Astrocyte of the cerebellum (primary cell): ENCODE measurements at regions not wholly inside any gene's neighbourhood (a gene's known extent, or its start where the extent isn't known, plus 50 kb on each side); places are given as distances from the start of the nearest gene placed in this dataset.
"Not testable (repeated sequence)": the region's sequence is repeated elsewhere in the genome, so short reads cannot be mapped to it uniquely, and the experiment has no call there.

Source experiments
- DNase-seq: peaks from one replicate; pipeline ENCODE4 v3.0.0-alpha.2; 2011; ENCODE audit warnings: low read depth
- H3K4me3 ChIP-seq: 2 replicates; pipeline ENCODE4 v1.5.1; 2011; ENCODE audit warnings: mild to moderate bottlenecking, low read depth, low read length, moderate library complexity
- in situ Hi-C: cut with HindIII; loops from 2 replicates; pipeline ENCODE4 v1.10.0; 2017; ENCODE audit warnings: low sequenced_read_pairs
- TF ChIP-seq, protein P1 (sequence below): IDR thresholded peaks from 2 replicates; pipeline ENCODE4 v1.5.1; 2012; ENCODE audit warnings: low read length, low read depth, moderate library complexity, mild to moderate bottlenecking; ENCODE audit errors: missing control alignments

DNA sequence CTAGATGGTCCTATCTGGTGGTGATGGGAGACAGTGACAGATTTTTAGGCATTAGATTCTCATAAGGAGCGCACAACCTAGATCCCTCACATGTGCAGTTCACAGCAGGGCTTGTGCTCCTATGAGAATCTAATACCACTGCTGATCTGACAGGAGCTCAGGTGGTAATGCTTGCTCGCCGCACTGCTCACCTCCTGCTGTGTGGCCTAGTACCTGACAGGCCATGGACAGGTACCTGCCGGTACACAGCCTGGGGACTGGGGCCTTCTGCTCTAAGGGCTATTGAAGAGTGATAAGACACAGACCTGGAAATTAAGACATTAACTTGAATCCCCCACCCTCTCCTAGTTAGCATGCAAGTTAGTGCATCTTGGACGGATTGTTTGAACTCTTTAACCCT is 64.4 kb downstream of the KLRB1 start:
- H3K4me3 ChIP-seq, in situ Hi-C loops, DNase-seq: not testable (repeated sequence)

DNA sequence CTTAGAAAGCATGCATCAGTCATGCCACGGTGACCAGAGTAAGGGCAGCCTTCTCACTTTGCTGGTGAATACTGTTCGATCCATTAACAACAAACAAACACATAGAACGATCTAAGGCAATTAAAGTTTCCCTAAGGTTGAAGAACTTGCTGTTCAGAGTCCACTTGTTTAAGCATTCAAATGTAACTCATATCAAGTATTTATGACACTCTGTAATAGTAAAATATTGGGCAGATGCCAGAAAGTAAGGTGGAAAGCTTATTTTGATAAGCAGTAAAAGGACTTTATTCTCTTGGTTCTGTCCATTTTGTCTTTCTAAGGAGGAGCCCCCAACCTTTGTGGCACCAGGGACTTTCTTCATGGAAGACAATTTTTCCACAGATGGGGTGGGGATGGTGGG is 64.9 kb downstream of the KLRB1 start:
- DNase-seq, in situ Hi-C loops, H3K4me3 ChIP-seq: not testable (repeated sequence)

DNA sequence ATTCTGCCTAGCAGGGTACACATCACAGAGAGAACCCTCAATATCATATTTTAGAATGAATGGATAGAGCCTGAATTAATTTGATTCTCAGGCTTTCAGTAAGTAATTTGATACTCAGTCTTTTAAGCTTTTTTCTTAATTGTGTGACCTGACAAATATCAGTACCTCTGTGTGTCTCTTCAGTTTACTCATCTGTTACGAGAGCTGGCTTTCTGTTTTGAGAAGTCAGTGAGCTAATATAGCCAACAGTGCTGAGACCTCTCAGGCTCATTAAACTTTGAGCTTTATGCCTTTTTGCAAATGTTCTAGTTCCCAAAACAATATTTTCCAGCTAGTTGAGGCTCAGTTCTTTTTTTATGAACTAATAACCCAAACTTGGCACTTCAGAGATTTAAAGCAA is 91.8 kb downstream of the KLRB1 start:
- DNase-seq, in situ Hi-C loops: not testable (repeated sequence)

DNA sequence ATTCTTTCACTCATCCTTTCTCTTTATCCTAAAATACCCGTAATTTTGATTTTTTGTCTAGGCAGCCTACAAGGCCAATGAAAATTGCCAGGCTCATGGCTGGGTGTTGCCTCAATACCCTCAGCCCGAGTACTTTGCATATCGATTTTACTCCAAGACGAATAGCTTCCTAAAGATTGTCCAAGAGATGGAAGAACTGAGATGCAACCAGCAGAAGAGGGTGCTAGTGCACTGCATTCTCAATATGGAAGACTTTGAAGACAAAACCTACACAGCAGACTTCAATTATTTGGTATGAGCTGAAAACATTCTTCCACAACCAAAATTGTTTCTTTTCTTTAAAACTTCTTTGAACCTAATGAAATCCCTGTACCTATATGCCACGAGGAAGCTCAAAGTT is 95.0 kb downstream of the KLRB1 start:
- in situ Hi-C loops: not testable (repeated sequence)

More for the DNA sequence above, 91.8 kb downstream of the KLRB1 start:
- not testable (repeated sequence) for H3K4me3 ChIP-seq

DNA sequence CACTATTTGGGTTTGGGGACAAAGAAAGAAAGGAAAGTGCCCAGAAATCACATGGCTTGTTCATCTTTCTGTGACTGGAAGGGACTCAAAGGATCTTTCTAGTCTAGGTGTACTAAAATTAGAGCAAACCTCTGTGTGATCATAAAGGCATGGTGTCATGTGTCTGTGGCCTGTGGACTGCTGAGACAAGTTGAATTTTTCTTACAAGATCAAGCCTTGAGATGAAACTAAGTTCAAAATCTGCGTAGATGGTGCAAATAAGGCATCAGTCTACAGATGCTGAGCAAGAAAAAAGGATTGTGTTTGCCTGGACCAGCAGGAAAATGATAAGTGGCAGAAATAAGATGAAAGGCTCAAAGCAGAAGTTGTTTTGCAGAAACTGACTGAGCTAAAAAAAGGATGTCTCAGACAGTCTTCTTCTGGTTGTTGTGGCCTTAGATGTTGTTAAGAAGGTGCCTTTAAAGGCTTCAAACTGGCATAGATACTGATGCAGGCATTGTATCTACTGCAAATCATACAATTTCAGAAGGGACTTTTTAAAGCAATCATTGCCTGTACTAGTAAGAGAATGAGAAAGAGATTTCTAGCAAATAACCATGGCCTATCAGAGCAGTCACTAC is 97.2 kb downstream of the KLRB1 start:
- in situ Hi-C loops, H3K4me3 ChIP-seq, DNase-seq: not testable (repeated sequence)

More for the DNA sequence above, 95.0 kb downstream of the KLRB1 start:
- H3K4me3 ChIP-seq, DNase-seq: not testable (repeated sequence)

DNA sequence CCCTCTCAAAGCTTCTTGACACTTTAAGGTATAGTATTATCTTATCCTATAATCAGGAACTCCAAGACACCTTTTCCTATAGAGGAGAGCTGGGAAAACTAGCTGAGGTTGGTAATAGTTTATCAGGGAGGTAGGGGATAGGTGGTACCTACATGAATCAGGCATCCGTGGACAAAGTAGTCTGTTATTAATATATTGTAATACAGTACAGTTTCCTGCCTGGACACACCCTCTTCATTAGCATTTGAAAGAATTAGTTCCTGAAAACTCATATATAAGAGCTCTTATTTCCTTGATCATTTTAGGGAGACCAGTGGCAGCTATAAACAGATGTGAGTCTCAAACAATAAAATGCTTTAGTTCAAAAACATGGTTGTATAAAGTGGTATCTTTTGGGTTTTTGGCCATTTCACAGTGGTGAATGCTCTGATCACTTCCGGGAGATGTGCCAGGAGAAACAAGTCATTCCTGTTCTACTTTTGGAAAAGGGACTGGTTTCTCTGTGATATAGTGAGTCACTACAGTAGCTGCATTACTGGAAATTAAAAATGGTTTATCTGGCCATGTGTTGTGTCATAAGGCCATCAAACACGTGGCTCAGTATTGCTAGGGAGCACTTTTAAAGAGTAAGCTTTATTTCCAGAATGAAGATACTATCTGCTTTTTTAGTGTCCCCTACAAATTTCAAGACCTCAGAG is 98.1 kb downstream of the KLRB1 start:
- TF ChIP-seq, protein P1, sequence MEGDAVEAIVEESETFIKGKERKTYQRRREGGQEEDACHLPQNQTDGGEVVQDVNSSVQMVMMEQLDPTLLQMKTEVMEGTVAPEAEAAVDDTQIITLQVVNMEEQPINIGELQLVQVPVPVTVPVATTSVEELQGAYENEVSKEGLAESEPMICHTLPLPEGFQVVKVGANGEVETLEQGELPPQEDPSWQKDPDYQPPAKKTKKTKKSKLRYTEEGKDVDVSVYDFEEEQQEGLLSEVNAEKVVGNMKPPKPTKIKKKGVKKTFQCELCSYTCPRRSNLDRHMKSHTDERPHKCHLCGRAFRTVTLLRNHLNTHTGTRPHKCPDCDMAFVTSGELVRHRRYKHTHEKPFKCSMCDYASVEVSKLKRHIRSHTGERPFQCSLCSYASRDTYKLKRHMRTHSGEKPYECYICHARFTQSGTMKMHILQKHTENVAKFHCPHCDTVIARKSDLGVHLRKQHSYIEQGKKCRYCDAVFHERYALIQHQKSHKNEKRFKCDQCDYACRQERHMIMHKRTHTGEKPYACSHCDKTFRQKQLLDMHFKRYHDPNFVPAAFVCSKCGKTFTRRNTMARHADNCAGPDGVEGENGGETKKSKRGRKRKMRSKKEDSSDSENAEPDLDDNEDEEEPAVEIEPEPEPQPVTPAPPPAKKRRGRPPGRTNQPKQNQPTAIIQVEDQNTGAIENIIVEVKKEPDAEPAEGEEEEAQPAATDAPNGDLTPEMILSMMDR: no peak
- DNase-seq: peak; percentile 79
- in situ Hi-C loops: no loop called here
- H3K4me3 ChIP-seq: no peak overlapping the region

DNA sequence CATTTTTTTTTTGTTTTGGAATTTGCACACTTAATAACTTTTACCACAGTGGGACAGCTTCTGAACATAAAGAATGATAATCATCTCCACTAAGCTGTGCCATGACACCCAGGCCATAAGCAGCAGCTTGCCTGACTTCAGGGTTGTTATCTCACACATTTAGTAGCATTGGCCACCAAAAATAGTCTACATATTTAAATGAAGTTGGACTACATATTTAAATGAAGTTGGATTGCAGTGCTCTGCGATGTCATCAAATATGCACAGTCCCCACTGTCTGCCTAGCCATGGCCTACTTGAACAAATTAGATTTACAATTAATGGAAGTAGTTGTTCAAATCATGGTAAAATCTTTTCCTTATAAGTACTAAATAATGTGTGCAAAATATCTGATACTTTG is 101.0 kb downstream of the KLRB1 start:
- TF ChIP-seq, protein P1: no peak
- no peak overlapping the region for H3K4me3 ChIP-seq
- in situ Hi-C loops: no loop called here
- no peak for DNase-seq

DNA sequence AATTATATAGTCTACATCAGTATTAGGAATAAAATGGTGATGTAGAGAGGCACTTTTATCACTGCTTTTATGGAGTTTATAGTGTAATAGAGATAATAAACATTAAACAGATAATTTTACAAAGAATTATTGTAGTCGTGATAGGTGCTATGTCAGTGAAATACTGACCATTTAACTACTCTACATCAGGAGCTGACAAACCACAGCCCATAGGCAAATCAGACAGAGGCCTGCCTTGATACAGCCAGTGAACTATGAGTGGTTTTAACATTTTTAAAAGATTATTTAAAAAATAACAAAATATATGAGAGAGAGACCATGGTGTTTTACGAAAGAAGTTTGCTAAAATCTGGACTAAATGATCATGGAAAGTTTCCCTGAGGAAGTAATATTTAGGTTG is 104.3 kb downstream of the KLRB1 start:
- in situ Hi-C loops, DNase-seq, H3K4me3 ChIP-seq: not testable (repeated sequence)

DNA sequence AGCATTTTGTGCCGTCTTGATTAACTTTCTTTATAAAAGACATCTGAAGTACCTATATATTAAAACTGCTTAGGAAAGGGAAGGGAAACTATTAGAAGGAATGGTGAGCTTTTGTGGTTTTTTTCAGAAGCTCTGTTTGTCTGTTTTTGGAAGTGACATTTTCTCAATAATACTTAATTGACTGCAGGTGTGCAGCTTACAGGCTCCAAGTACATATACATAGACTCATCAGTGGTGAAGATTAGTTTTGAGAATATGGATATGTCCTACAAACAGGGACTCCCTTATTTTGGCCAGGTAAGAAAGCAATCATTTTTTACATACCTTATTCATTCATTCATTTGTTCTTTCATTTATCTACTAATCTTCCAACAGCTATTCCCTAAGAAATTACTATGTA is 104.9 kb downstream of the KLRB1 start:
- H3K4me3 ChIP-seq, in situ Hi-C loops, DNase-seq: not testable (repeated sequence)

DNA sequence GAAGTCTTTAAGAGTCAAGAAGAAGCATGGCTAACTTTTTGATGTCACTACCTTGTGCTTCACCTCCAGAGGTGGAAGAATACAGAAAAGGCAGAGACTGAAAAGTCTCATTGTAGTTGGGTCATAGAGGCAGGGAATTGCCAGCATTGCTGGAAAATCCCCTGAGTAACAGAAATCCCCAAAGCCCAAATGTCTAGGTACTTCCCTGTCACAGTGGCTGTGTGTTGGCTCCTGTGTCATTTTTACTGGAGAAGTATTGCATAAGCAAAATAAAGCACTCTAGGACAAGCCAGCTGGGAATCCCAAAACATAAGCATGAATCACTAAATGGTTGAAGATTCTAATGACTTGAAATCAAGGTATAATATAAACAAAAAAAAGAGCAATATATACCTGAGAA is 114.4 kb downstream of the KLRB1 start:
- DNase-seq, H3K4me3 ChIP-seq, in situ Hi-C loops: not testable (repeated sequence)

DNA sequence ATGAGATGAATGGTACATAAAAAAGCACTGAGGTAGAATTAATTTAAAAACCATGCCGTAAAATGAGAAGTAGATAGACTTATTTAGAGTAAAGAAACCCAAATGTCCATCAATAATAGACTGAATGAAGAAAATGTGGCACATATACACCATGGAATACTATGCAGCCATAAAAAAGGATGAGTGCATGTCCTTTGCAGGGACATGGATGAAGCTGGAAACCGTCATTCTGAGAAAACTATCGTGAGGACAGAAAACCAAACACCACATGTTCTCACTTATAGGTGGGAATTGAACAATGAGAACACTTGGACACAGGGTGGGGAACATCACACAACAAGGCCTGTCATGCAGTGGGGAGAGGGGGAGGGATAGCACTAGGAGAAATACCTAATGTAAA is 126.4 kb downstream of the KLRB1 start:
- H3K4me3 ChIP-seq, DNase-seq, in situ Hi-C loops: not testable (repeated sequence)

DNA sequence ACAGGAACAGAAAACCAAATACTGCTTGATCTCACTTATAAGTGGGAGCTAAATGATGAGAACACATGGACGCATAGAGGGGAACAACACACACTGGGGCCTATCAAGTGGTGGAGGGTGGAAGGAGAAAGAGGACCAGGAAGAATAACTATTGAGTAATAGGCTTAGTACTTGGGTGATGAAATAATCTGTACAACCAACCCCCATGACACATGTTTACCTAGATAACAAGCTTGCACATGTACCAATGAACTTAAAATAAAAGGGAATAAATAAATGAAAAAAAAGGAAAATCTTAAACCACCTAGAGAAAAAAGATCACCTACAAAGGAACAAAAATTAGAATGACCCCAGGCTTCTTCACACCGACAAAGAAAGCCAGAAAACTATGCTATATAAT is 133.5 kb downstream of the KLRB1 start:
- H3K4me3 ChIP-seq, DNase-seq, in situ Hi-C loops: not testable (repeated sequence)

DNA sequence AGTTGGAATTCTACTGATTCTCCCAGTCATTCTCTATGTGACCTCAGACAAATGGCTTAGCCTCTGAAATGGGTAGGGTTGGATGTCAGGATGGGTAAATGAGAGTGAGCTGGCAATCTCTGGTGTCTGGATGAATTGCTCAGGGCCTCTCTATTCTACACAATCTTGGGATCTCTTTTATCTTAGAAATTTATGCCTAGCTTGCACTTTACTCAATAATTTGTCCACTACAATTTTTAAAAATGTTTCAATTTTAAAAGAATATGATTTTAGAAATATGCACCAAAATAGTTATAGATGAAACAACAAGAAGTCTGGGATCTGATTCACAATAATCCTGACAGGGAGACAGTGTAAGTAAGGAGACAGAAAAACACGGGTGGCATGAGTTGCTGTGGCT is 134.1 kb downstream of the KLRB1 start:
- DNase-seq, in situ Hi-C loops, H3K4me3 ChIP-seq: not testable (repeated sequence)

DNA sequence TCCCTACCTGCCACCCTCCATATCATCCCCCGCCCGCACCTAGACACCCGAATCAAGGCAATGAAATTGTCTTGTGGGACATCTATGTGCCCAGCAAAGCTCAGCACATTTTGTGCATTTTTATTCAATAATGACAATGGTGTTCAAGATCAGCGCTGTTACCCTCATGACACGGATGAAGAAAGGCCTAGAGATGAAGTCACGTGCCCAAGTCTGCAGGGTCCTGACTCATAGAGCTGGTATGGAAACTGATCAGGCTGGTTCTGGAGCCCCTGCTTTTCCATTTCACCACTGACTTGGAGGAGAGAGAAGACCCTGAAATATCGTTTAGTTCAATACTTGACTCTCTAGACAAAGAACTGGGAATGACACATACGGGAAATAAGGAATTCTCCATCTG is 136.2 kb downstream of the KLRB1 start:
- in situ Hi-C loops, DNase-seq, H3K4me3 ChIP-seq: not testable (repeated sequence)

DNA sequence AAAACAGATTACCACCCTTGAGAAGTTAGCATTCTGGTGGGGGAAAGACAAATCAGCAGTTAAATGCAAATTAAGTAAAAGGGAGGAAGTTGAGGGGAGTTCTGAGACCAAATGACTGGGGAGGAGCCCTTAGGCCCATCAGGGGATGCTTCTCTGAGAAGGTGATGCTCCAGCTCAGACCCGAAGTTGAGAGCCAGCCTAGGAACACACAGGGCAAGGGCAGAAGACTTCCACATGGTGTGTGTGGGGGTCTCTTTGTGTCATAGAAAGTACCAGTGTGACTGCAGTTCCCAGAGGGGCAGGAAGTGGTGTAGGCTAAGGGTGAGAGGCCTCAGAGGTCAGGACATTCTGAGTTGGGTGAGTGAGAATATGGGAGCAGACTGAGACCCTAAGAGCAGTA is 137.3 kb downstream of the KLRB1 start:
- DNase-seq, H3K4me3 ChIP-seq, in situ Hi-C loops: not testable (repeated sequence)

DNA sequence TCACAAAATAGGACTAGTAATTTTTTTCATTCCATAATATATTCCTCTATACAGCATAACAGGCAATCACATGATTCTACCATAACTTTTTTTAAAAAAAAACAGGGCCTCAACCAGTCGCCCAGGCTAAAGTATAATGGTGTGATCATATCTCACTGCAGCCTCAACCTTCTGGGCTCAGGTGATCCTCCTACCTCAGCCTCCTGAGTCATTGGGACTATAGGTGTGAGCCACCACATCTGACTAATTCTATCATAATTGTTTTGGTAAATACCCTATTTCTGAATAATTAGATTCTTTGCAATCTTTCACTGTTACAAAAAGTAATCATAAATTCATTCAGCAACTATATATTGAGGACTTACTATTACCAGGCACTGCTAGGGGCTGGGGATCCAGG is 137.8 kb downstream of the KLRB1 start:
- DNase-seq, H3K4me3 ChIP-seq, in situ Hi-C loops: not testable (repeated sequence)
